ENCODE measurements at regions not wholly inside any gene's neighbourhood (a gene's known extent, or its start where the extent isn't known, plus 50 kb on each side); places are given as distances from the start of the nearest gene placed in this dataset.

- Histone ChIP-seq H3K4me3 (replicated peaks in 1 of 3; ENCODE audit: insufficient read depth in 1 of 3, low read depth in 1 of 3, low read length in 3 of 3) (no peak overlapping the region), H2AFZ (ENCODE audit: low read depth, low read length) (no peak overlapping the region), H3K36me3 (ENCODE audit: control insufficient read depth in 2 of 2, extremely low read depth in 1 of 2, insufficient read depth in 2 of 2, low read length in 2 of 2) (no peaks in the 10 kb centered on the region), H3K4me2 (ENCODE audit: insufficient read depth, low read length) (no peak overlapping the region), H3K79me2 (ENCODE audit: control insufficient read depth, insufficient read depth, low read length) (no peaks in the 10 kb centered on the region), H3K9me1 (replicated peaks; ENCODE audit: control insufficient read depth, extremely low read depth, insufficient read depth, low read length) (no peaks in the 10 kb centered on the region), H3K9ac (replicated peaks; ENCODE audit: extremely low read depth, insufficient read depth, low read length) (no peak overlapping the region), H3K9me3 (replicated peaks; ENCODE audit: control insufficient read depth, insufficient read depth, low read length) (no peaks in the 10 kb centered on the region), H3K27ac (ENCODE audit: insufficient read depth, low read depth, low read length) (no peak overlapping the region), H4K20me1 (replicated peaks; ENCODE audit: control insufficient read depth, extremely low read depth, insufficient read depth, low read length) (no peaks in the 10 kb centered on the region), H3K4me1 (ENCODE audit: control insufficient read depth, extremely low read depth, insufficient read depth, low read length) (no peaks in the 10 kb centered on the region), H3K27me3 (ENCODE audit: control insufficient read depth in 2 of 2, insufficient read depth in 2 of 2, low read length in 2 of 2) (no peaks in the 10 kb centered on the region)
- CTCF ChIA-PET = no interaction called here
- FAIRE-seq = no peak
- no peak for TF ChIP-seq EZH2 (IDR thresholded peaks at IDR 0.05; ENCODE audit: borderline replicate concordance, low read depth, low read length, severe bottlenecking)
- TF ChIP-seq, protein P1, sequence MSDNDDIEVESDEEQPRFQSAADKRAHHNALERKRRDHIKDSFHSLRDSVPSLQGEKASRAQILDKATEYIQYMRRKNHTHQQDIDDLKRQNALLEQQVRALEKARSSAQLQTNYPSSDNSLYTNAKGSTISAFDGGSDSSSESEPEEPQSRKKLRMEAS (IDR thresholded peaks at IDR 0.05; ENCODE audit: insufficient read depth, insufficient read length) = no peak
- no peak for TF ChIP-seq FOS (IDR thresholded peaks at IDR 0.05; ENCODE audit: borderline replicate concordance, insufficient read depth, low read length)
- TF ChIP-seq MYC (IDR thresholded peaks at IDR 0.05; ENCODE audit: low read depth, low read length) = no peak
- TF ChIP-seq POLR2A (IDR thresholded peaks at IDR 0.05; ENCODE audit: low read depth, low read length) = no peak
- no peak for TF ChIP-seq CTCF (IDR thresholded peaks at IDR 0.05; ENCODE audit: extremely low read depth in 1 of 2, insufficient read depth in 1 of 2, low read depth in 1 of 2, low read length in 2 of 2)
- TF ChIP-seq JUN (IDR thresholded peaks at IDR 0.05; ENCODE audit: borderline replicate concordance, insufficient read depth, insufficient read length, low read depth) = no peak
- no peak for TF ChIP-seq GATA2 (IDR thresholded peaks at IDR 0.05; ENCODE audit: insufficient read depth, insufficient read length, low read depth, low read length)
- no peak for TF ChIP-seq POLR2AphosphoS5 (IDR thresholded peaks at IDR 0.05; ENCODE audit: insufficient read depth, low read depth, low read length)
- intact Hi-C loops (cut with micrococcal nuclease) (no loop called here), dilution Hi-C loops (cut with MboI; ENCODE audit: extremely low pct_ligation_motif_present, low sequenced_read_pairs) (no loop called here)
- POLR2A ChIA-PET = no interaction called here
- no TSS peak for BruUV-seq (replicated peaks)
- DNase-seq (ENCODE audit: low read depth, low spot score) = no peak
These were observed 262.7 kb upstream of the NSMCE3 start for GRCh38 chr15:29532296-29532695.
